ENCODE measurements at regions not wholly inside any gene's neighbourhood (a gene's known extent, or its start where the extent isn't known, plus 50 kb on each side); places are given as distances from the start of the nearest gene placed in this dataset.
A peak's percentile ranks its signal among the peaks of the same experiment; 100 is the strongest.

GRCh38 chr9:7387840-7388239 lies 411.7 kb downstream of the DMAC1 start:
- no peak for DNase-seq

GRCh38 chr9:7382304-7382703 lies 417.3 kb downstream of the DMAC1 start:
- DNase-seq = no peak

- DNase-seq = no peak
Measured at GRCh38 chr9:7377489-7377888, 422.1 kb downstream of the DMAC1 start.

GRCh38 chr9:7376833-7377232 lies 422.7 kb downstream of the DMAC1 start:
- no peak for DNase-seq

GRCh38 chr9:7376213-7376612 lies 423.4 kb downstream of the DMAC1 start:
- DNase-seq = no peak

- peak; percentile 40 for DNase-seq
Measured at GRCh38 chr9:7375013-7375511, 424.5 kb downstream of the DMAC1 start.

GRCh38 chr9:7370988-7371387 lies 428.6 kb downstream of the DMAC1 start:
- DNase-seq = no peak

- DNase-seq = no peak
Measured at GRCh38 chr9:7370381-7370780, 429.2 kb downstream of the DMAC1 start.

- peak; percentile 3 for DNase-seq
Measured at GRCh38 chr9:7369384-7369821, 430.2 kb downstream of the DMAC1 start.

- DNase-seq = no peak
Measured at GRCh38 chr9:7368410-7369292, 430.9 kb downstream of the DMAC1 start.

GRCh38 chr9:7367726-7368125 lies 431.9 kb downstream of the DMAC1 start:
- DNase-seq = no peak

GRCh38 chr9:7366121-7366520 lies 433.5 kb downstream of the DMAC1 start:
- DNase-seq = no peak

GRCh38 chr9:7363777-7364477 lies 435.7 kb downstream of the DMAC1 start:
- no peak for DNase-seq

GRCh38 chr9:7360513-7360912 lies 439.1 kb downstream of the DMAC1 start:
- DNase-seq = no peak

- no peak for DNase-seq
Measured at GRCh38 chr9:7358876-7359275, 440.7 kb downstream of the DMAC1 start.

GRCh38 chr9:7354704-7355103 lies 444.9 kb downstream of the DMAC1 start:
- no peak for DNase-seq

GRCh38 chr9:7348692-7349091 lies 450.9 kb downstream of the DMAC1 start:
- no peak for DNase-seq

GRCh38 chr9:7347556-7347955 lies 452.0 kb downstream of the DMAC1 start:
- no peak for DNase-seq

GRCh38 chr9:7346144-7346543 lies 453.4 kb downstream of the DMAC1 start:
- DNase-seq = no peak

- no peak for DNase-seq
Measured at GRCh38 chr9:7342736-7343135, 456.8 kb downstream of the DMAC1 start.

GRCh38 chr9:7342229-7342628 lies 457.3 kb downstream of the DMAC1 start:
- no peak for DNase-seq

GRCh38 chr9:7341571-7341970 lies 458.0 kb downstream of the DMAC1 start:
- DNase-seq = no peak

GRCh38 chr9:7340451-7340850 lies 459.1 kb downstream of the DMAC1 start:
- DNase-seq = no peak
